ENCODE measurements at regions not wholly inside any gene's neighbourhood (a gene's known extent, or its start where the extent isn't known, plus 50 kb on each side); places are given as distances from the start of the nearest gene placed in this dataset.

GRCh38 chr9:107183176-107183575 lies 99.9 kb upstream of the RAD23B start:
- intact Hi-C loops (cut with DNase I), result no loop called here
- ATAC-seq (no peak), DNase-seq (no peak)

- no peak for ATAC-seq
- intact Hi-C loops (cut with DNase I), result no loop called here
- no peak for DNase-seq
These were observed 94.7 kb upstream of the RAD23B start for GRCh38 chr9:107188376-107188775.

GRCh38 chr9:107190061-107190935 lies 92.8 kb upstream of the RAD23B start:
- no peak for ATAC-seq
- intact Hi-C loops (cut with DNase I), result no loop called here
- DNase-seq, result no peak

- intact Hi-C loops (cut with DNase I), result no loop called here
- DNase-seq, result no peak
- no peak for ATAC-seq
These were observed 92.2 kb upstream of the RAD23B start for GRCh38 chr9:107190936-107191290.

DNA sequence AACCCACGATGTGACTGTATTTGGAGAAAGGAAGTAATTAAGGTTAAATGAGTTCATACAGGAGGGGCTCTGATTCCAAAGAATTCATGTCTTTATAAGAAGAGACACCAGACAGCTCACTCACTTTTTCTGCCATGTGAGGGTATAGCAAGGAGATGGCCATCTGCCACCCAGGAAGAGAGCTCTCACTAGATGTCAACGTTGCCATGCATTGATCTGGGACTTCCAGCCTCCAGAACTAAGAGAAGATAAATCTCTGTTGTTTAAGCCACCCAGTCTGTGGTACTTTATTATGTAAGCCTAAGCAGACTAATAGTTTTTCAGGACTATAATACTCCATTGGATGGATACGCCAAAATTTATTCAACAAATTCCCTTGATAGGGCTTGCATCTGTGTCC lies 89.8 kb upstream of the RAD23B start:
- DNase-seq (no peak), ATAC-seq (no peak)
- intact Hi-C loops (cut with DNase I), result no loop called here

GRCh38 chr9:107198718-107199117 lies 84.4 kb upstream of the RAD23B start:
- intact Hi-C loops (cut with DNase I), result no loop called here
- DNase-seq (no peak), ATAC-seq (no peak)

- ATAC-seq (no peak), DNase-seq (no peak)
- intact Hi-C loops (cut with DNase I), result no loop called here
These were observed 75.0 kb upstream of the RAD23B start for GRCh38 chr9:107208121-107208520.

DNA sequence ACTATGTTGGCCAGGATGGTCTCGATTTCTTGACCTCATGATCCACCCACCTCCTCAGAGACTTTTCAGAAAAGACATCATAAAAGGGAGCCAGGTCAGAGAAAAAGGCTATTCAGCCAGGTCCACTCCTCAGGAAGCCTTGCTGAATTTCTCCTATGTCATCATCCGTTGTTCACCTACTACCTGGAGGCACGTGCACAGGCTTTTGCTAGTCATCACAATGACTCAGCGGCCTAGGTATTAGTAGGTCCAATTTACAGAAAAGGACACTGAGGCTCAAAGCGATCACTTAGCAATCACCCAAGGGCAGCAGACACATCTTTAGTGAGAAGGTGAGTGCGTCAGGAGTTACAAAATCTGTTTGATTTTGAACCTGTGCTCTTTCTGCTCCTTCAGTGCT lies 72.3 kb upstream of the RAD23B start:
- intact Hi-C loops (cut with DNase I), result no loop called here
- ATAC-seq, result no peak
- no peak for DNase-seq

DNA sequence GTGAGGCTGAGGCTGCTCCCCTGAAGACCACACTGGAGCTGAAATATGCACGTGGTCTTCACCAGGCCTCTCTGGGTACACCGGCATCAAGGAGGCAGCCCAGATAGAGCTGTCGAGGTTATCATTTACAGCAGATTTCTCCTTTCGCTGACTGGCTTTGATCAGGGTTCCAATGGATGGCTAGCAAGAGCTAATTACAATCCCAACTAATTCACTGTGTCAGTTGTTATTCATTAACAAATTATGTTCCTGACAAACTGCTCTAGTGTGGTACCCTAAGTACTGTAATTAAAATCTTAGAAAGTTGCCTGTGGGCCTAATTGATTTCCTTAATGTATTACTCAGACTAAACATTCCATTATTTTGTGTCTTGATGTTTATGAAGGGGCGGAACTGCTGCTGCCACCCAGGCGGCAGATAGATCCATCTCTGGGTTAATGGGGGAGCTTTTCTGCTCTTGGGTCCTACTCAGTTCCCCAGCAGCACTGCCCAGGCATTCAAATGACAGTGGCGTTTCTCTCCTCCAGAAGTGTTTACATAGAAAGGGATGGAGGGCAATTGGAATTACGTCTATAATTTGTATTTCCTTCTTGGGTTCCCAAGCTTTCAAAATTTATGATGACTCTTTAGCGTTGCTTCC lies 71.7 kb upstream of the RAD23B start:
- intact Hi-C loops (cut with DNase I), result no loop called here
- no peak for ATAC-seq
- DNase-seq, result no peak

DNA sequence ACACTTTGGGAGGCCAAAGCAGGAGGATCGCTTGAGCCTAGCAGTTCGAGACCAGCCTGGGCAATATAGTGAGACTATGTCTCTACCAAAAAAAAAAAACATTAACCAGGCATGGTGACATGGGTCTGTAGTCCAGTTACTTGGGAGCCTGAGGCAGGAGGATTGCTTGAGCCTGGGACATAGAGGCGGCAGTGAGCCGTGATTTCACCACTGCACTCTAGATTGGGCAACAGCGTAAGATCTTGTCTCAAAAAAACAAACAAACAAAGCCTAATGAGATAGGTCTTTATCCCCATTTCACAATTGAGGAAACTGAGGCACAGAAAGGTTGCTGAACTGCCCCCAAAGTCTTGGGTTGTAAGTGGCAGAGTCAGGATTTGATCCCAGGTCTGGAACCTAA lies 70.5 kb upstream of the RAD23B start:
- ATAC-seq (no peak), DNase-seq (no peak)
- intact Hi-C loops (cut with DNase I), result no loop called here

DNA sequence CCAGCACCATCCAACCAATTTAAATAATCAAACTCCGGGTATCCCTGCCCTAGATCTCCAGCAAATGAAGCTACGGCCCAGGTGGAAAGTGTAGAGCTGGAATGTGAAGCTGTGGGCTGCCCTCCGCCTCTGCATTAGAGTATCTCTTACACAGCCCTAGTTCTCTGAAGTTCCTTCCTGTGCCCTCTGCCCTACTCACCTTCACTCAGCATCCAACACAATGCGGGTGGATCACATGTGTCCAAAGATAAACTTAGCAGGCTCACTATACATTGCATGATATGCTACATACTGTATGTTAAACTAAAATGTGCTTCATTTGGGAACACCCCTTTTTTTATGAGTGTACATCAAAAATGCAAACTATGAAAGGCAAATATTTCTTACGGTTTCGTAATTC lies 70.0 kb upstream of the RAD23B start:
- ATAC-seq (peak in 1 of 2 donors; percentile 21), DNase-seq (no peak)
- intact Hi-C loops (cut with DNase I), result no loop called here

GRCh38 chr9:107213561-107214028 lies 69.5 kb upstream of the RAD23B start:
- no peak for DNase-seq
- ATAC-seq, result peak in 1 of 2 donors; percentile 89
- intact Hi-C loops (cut with DNase I), result no loop called here

DNA sequence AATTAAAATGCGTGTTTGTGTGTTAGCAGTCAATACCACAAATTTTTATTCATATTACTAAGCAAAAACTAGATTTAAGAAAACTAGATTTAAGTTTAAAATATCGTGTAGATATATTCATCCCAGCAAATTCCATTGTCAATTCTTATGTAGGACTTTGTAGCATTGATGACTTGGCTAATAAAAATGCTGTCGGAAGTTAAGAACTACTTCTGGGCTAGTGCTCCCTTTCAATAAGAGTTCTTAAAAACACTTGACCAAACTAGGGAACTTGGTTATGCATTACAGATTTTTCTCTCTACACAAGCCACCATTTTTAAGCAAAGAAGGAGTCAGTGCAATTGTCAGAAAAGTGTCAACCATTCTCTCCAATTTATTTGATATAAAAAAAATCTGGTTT lies 68.7 kb upstream of the RAD23B start:
- intact Hi-C loops (cut with DNase I), result no loop called here
- ATAC-seq (no peak), DNase-seq (no peak)

DNA sequence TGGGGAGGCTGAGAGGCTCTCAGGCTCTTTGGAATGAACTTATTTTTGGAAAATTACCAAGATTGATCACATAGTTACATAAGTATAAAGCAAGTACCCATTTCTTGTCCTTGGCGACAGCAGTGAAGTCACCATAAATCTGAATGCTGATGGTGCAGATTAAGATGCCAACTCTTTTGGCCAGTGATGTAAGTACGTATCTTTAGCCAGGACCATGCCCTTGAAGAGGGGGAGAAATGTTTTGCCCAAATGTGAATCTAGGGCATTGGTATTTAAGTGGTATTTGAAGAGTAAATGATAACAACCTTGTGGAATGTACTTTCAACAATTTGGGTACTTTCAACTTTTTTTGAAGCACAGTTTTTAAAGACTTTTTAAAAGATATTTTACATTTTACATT lies 68.2 kb upstream of the RAD23B start:
- intact Hi-C loops (cut with DNase I), result no loop called here
- ATAC-seq (no peak), DNase-seq (no peak)

GRCh38 chr9:107215381-107215780 lies 67.7 kb upstream of the RAD23B start:
- ATAC-seq (no peak), DNase-seq (no peak)
- intact Hi-C loops (cut with DNase I), result no loop called here

- intact Hi-C loops (cut with DNase I), result no loop called here
- ATAC-seq (no peak), DNase-seq (no peak)
These were observed 66.8 kb upstream of the RAD23B start for GRCh38 chr9:107216329-107216728.

- intact Hi-C loops (cut with DNase I), result no loop called here
- ATAC-seq (no peak), DNase-seq (no peak)
These were observed 64.1 kb upstream of the RAD23B start for GRCh38 chr9:107218829-107219485.

DNA sequence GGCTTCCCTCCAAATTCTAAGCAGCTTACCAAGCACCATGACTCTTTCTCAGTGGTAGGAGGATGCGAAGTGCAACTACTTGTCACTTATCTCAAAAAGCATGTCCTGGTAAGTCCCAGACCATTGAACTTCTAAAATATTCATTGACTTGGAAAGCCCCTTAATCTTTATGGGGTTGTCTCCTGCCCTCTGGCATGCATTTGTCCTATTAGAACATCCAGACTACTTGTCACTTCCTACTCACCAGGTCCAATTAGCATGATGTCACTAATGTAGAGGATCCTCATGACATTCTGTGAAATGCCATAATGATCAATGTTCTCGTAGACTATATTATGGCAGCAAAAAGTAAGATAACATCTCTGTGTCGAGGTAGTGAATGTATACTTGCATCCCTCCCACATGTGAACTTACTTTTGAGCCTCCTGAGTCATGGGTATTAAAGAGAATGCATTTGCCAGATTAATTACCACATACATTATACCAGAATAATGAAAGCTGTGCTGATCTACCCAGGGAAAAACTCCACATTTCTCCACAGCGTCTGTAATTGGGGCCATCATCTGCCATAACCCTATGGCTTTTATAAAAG lies 63.5 kb upstream of the RAD23B start:
- intact Hi-C loops (cut with DNase I), result no loop called here
- ATAC-seq (no peak), DNase-seq (no peak)

GRCh38 chr9:107221321-107221720 lies 61.8 kb upstream of the RAD23B start:
- intact Hi-C loops (cut with DNase I), result no loop called here
- ATAC-seq (no peak), DNase-seq (no peak)

DNA sequence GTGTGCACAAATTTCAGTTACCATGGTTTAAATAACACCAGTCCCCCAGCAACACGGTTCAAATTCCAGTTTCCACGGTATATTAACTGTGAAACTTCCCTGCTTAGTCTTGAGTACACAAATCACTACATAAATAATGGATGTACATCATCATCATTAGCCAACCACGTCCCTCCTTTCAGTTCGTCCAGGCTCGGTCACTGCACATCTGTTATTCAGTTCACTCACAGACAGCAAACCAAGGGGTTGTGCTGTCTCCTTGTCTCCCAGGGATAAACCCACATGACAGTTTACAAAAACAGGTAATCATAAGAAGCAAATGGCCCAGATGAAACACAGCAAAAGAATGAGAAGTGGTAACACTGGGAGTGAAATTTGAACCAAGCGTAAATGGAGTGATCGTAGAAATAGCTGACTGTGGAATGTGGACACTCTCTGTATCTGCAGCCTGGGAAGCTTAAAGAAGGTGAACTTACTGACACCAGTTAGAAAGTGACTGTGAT lies 61.0 kb upstream of the RAD23B start:
- intact Hi-C loops (cut with DNase I), result no loop called here
- DNase-seq (no peak), ATAC-seq (no peak)
